ENCODE measurements at regions not wholly inside any gene's neighbourhood (a gene's known extent, or its start where the extent isn't known, plus 50 kb on each side); places are given as distances from the start of the nearest gene placed in this dataset.

GRCh38 chr5:124474528-124475215 is 271.8 kb downstream of the ZNF608 start:
- TF ChIP-seq GATA2 (IDR thresholded peaks at IDR 0.05; ENCODE audit: low read depth, low read length) (no peak), GATA3 (IDR thresholded peaks at IDR 0.05; ENCODE audit: low read depth, low read length) (no peak)

- no peak for TF ChIP-seq GATA2 (IDR thresholded peaks at IDR 0.05; ENCODE audit: low read depth, low read length)
- TF ChIP-seq GATA3 (IDR thresholded peaks at IDR 0.05; ENCODE audit: low read depth, low read length), result no peak
Measured at GRCh38 chr5:124468671-124469411, 277.6 kb downstream of the ZNF608 start.

- TF ChIP-seq GATA2 (IDR thresholded peaks at IDR 0.05; ENCODE audit: low read depth, low read length) (no peak), GATA3 (IDR thresholded peaks at IDR 0.05; ENCODE audit: low read depth, low read length) (no peak)
Measured at GRCh38 chr5:124467745-124468144, 278.7 kb downstream of the ZNF608 start.

- TF ChIP-seq GATA2 (IDR thresholded peaks at IDR 0.05; ENCODE audit: low read depth, low read length) (no peak), GATA3 (IDR thresholded peaks at IDR 0.05; ENCODE audit: low read depth, low read length) (no peak)
Measured at GRCh38 chr5:124466011-124466410, 280.4 kb downstream of the ZNF608 start.

- TF ChIP-seq GATA3 (IDR thresholded peaks at IDR 0.05; ENCODE audit: low read depth, low read length) (no peak), GATA2 (IDR thresholded peaks at IDR 0.05; ENCODE audit: low read depth, low read length) (no peak)
Measured at GRCh38 chr5:124463851-124464250, 282.6 kb downstream of the ZNF608 start.

- TF ChIP-seq GATA3 (IDR thresholded peaks at IDR 0.05; ENCODE audit: low read depth, low read length), result no peak
- TF ChIP-seq GATA2 (IDR thresholded peaks at IDR 0.05; ENCODE audit: low read depth, low read length), result no peak
Measured at GRCh38 chr5:124462751-124463150, 283.7 kb downstream of the ZNF608 start.

GRCh38 chr5:124461941-124462340 is 284.5 kb downstream of the ZNF608 start:
- TF ChIP-seq GATA3 (IDR thresholded peaks at IDR 0.05; ENCODE audit: low read depth, low read length), result no peak
- peak; percentile 33; the same call in 1 of the 2 replicates for TF ChIP-seq GATA2 (IDR thresholded peaks at IDR 0.05; ENCODE audit: low read depth, low read length)

- TF ChIP-seq GATA2 (IDR thresholded peaks at IDR 0.05; ENCODE audit: low read depth, low read length), result no peak
Measured at GRCh38 chr5:124461157-124461556, 285.3 kb downstream of the ZNF608 start.

GRCh38 chr5:124460642-124461041 is 285.8 kb downstream of the ZNF608 start:
- TF ChIP-seq GATA2 (IDR thresholded peaks at IDR 0.05; ENCODE audit: low read depth, low read length) (no peak), GATA3 (IDR thresholded peaks at IDR 0.05; ENCODE audit: low read depth, low read length) (no peak)

GRCh38 chr5:124459984-124460383 is 286.5 kb downstream of the ZNF608 start:
- no peak for TF ChIP-seq GATA2 (IDR thresholded peaks at IDR 0.05; ENCODE audit: low read depth, low read length)
- TF ChIP-seq GATA3 (IDR thresholded peaks at IDR 0.05; ENCODE audit: low read depth, low read length), result no peak

GRCh38 chr5:124457901-124458300 is 288.5 kb downstream of the ZNF608 start:
- TF ChIP-seq GATA3 (IDR thresholded peaks at IDR 0.05; ENCODE audit: low read depth, low read length), result no peak
- no peak for TF ChIP-seq GATA2 (IDR thresholded peaks at IDR 0.05; ENCODE audit: low read depth, low read length)

- no peak for TF ChIP-seq GATA3 (IDR thresholded peaks at IDR 0.05; ENCODE audit: low read depth, low read length)
- TF ChIP-seq GATA2 (IDR thresholded peaks at IDR 0.05; ENCODE audit: low read depth, low read length), result no peak
Measured at GRCh38 chr5:124457101-124457500, 289.3 kb downstream of the ZNF608 start.

- TF ChIP-seq GATA3 (IDR thresholded peaks at IDR 0.05; ENCODE audit: low read depth, low read length) (no peak), GATA2 (IDR thresholded peaks at IDR 0.05; ENCODE audit: low read depth, low read length) (no peak)
Measured at GRCh38 chr5:124456249-124456648, 290.2 kb downstream of the ZNF608 start.

- TF ChIP-seq GATA3 (IDR thresholded peaks at IDR 0.05; ENCODE audit: low read depth, low read length), result no peak
- no peak for TF ChIP-seq GATA2 (IDR thresholded peaks at IDR 0.05; ENCODE audit: low read depth, low read length)
Measured at GRCh38 chr5:124454081-124454480, 292.4 kb downstream of the ZNF608 start.

All from SH-SY5Y (cell line).